GM19328 (cell line): ENCODE measurements at regions not wholly inside any gene's neighbourhood (a gene's known extent, or its start where the extent isn't known, plus 50 kb on each side); places are given as distances from the start of the nearest gene placed in this dataset.

ENCODE experiments used
- ATAC-seq: cut with Tn5 transposase; IDR thresholded peaks from one replicate; pipeline ENCODE4 v1.9.1; 2021; ENCODE audit warnings: mild to moderate bottlenecking, moderate library complexity; ENCODE audit not compliant: unreplicated experiment

DNA sequence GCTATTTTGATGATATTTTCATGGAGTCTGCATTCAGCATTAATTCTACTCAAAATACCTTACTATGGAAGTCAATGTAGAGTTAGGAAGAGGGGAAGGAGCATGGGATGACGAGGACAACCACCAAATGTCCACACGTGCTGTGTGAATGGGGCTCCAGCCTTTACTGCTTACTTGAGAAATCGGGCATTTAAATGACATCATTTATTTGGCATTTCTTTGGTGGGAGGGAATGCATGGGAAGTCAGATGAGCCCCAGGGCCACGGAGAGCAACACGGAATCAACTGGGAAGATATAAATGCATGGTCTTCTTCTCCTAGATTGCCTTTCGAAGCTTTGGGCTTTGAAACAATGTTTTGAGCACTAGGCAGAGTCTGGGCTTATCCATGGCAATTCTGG, 458.5 kb upstream of the KLF4 start:
- no peak for ATAC-seq

DNA sequence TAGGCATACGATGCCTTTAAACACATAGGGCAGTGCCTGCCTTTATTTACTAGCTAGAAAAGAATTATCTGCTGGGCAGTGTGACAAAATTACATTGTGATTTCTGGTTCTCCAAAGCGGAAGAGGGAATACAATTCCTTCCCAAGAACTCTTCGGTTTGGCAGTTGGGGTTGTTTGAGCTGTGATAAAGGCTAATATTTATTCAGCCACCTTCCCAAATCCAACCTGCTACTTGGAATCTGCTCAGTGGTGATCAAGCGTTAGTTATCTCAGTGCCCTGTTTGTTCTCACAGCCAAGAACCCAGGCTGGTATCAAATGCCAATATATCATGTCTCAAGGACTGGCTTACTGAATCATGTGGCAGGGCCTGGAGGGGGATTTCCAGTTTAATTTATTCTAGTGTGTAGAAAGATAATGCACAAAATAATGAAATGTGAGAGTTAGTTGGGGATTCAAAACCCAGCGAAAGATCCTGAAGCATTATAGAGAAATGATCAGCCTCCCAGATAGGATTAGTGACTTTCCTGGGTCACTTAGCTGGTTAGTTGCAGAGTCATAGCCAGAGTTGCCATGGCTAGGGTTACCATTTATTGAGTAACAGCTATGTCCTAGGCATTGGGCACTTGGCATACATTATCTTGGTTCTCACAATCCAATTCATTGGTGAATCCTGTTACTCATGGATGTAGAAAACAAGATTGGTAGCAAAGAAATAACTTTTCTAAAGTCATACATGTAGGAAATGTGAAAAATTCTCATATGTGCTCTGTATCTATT, 457.0 kb upstream of the KLF4 start:
- ATAC-seq = no peak

DNA sequence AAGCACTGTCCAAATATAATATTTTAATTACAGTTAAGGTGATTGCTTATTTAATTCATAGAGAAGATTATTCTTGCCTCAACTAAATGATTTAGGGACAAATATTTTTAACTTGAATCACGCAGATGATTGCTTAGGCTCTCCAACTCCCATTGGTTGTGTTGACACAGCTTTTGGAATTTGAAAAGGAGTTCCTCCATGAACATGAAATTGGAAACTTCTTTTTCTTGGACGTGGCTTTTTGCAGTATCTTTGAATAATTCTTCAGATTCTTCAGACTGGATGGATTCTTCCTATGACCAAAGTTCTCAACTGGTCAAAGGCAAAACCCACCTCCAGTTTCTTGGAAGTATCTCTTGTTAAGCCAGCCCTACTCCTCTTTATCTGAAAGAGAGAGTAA, 456.4 kb upstream of the KLF4 start:
- ATAC-seq = no peak

DNA sequence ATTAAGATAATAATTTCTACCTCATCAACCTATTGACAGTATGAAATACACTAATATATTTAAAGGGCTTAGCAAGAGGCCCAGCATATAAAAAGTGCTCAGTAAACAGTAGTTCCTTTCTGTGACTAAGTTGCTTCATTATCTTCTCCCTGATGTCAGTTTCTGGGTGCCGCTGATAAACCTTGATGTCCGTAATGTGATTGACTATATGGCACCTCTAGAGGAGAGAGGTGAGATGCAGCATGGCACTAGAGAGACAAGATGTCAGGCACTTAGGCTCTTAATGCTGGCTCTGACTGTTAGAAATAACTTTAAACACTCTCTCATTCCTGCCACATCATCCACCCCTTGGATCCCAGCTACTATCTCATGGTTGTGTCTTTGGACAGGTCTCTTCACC, 455.9 kb upstream of the KLF4 start:
- ATAC-seq = no peak

DNA sequence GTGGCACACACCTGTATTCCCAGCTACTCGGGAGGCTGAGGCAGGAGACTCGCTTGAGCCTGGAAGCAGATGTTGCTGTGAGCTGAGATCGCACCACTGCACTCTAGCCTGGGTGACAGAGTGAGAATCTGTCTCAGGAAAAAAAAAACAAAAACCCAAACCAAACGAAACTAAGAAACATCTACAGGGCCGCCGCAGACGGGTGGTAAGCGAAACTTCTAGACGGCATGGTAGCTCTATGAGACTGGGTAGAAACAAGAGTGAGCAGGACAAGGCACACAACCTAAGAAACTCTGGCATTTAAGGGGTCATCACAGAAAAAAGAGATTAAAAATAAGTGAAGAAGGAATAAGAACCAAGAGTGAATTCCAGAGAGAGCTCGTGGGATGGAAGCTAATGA, 454.8 kb upstream of the KLF4 start:
- ATAC-seq = no peak

DNA sequence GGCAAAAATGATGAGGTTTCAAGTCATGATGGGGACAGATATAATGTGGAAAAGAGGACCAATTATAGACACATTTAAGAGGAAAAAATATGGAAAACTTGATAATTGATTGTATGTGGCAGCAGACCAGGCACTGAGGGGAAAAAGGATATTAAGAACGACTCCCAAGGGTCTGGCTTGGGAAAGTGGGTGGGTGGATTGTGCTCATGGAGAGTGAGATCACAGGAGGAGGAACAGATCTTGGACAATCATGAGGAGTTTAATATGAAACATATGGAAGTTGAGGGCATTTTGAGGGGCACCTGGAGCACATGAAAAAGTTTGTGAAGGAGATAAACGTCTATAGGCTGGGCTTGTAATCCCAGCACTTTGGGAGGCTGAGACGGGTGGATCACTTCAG, 454.3 kb upstream of the KLF4 start:
- ATAC-seq = no peak

DNA sequence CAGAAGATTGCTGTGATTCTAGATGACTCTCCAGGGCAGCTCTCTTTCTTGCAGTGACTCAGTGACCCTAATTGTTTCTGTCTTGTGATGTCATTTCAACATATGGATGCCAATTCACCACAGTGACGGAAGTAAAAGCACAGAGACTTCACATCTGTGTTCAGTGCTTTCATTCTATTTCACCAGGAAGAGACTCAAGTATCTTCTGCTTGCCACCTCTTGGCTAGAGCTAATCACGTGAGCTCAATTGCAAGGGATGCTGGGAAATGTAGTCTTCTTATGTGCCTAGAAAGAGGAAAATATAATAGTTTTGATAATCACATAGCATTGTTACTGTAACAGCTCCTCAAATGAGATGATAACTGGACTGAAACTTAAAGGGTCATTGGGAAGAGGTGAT, 453.3 kb upstream of the KLF4 start:
- ATAC-seq = no peak

DNA sequence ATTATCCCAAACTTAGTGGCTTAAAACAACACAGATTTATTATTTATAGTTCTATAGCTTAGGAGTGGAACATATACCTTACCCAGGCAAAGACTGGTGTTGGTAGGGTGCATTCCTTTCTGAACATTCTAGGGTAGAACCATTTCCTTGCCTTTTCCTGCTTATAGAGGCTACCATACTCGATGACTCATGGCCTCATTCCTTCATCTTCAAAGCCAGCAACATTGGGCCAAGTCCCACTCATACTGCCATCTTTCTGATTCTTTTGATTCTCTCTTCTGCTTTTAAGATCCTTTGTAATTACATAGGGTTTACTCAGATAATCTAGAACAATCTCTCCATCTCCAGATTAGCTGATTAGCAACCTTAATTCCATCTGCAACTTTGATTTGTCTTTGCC, 452.7 kb upstream of the KLF4 start:
- ATAC-seq = no peak

DNA sequence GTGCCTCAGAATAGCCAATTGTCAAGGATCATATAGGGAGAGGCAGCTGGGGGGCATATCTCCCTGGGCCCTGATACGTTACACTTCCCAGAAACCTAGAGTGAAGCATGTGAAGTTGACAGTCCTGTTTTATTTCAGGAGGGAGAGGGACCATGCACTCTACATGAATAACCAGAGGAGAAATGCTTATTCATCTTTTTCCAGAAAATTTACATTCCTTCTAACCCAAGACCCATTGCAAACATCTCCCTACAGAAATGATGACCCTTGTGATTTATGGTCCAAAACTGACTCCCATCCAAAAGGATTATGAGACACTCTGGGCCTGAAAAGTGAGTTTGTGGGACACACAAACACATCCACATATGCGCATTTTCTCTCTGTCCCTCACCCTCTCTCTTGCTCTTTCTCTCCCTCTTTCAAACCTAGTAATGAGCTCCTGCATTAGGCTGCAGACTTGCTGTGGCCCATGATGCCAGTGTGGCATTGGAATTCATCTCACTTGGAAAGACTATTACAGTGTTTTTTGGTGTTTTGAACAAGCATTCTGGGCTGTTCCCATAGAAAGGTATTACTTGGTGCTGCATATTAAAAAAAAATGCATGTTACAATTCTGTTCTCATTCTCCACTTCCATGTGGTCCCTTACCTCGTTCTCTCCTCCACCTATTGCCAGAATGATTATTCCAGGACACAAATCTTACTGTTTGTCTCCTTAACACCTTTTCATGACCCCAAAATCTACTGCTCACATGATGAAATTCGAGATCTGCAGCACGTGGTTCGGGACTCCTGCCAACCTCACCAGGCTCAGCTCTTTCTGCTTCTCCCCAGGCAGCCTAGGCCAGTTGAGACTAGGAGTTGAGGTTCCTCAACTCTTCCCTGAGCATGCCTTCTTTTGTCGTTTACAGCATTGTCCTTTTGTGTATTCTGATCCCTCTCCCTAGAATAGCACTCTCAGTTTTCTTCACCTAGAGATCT, 451.3 kb upstream of the KLF4 start:
- no peak for ATAC-seq

DNA sequence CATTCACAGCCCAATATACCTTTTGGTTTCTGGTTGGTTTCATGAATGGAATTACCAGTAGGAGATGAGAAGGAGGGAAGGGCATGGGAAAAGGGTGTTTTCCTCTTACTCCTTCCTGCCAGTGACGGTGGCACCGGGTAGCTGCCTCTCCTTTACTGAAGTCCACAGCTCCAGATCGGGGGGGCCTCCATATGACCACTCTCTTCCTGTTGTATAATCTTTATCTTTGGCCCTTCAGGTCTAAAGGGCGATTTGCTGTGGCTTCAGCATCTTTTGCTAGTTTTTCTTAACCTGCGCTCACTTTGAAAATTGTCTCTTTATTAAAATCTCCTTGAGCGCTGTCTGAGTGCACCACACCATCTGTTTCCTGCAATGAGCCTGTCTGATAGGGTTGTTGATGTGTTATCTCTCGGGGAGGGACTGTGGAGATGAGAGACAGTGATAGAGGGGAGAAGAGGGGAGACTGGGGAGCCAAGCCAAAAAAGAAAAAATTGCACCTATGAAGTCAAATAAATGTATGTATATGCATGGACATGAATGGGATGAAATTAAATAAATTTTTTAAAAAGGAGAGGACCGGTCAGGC, 449.3 kb upstream of the KLF4 start:
- no peak for ATAC-seq

DNA sequence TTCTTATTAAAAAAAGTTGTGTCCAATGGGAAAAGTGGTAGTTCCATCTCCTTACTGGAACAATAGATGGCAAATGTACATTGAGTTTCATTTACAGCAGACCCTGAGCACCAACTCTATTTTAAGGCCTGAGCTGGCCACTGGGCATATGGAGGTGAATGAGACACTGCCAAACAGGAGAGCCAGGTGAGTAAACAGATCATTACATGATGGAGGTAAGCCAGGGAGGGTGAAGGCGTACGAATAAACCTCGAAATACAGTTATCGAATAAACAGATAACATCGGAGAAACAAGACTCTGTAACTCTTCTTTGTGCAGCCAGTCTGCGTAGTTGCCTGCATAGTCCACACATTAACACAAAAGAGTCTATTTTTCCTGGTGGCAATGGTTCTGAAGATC, 446.4 kb upstream of the KLF4 start:
- no peak for ATAC-seq

DNA sequence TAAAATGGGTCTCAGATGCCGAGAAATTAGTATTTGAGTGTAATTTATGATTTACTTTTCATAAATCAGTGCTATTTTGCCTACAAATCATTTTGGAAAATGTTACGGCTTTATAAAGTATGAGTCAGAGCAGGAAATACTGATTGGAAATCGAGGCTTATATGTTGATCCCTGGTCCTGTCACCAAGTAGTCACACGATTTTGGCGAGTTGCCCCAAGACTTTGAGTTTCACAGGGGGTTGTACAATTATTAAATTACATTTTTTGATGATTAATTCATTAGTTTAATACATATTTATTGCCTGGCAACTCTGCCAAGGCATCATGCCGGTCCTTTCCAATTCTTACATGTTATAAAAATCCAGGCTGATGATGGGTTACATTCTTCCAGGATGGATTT, 443.9 kb upstream of the KLF4 start:
- no peak for ATAC-seq

DNA sequence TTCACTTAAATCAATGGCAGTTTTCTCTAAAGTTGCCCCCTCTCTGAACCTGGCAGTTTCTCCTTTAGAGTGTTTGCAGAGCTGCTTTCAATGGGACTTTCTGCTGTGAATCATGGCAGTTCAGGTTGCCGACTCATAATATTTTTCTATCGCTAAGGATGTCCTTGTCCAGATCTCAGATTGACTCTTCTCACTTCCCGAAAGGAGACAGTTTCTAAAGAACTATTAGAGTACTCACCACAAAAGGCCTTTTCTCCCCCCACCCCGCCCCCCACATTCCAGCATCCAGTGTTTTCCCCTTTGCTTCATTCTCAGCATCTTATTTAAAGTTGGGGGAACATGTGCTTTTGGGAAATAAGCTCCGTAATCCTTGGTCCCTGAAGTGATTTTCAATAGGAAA, 443.5 kb upstream of the KLF4 start:
- no peak for ATAC-seq

DNA sequence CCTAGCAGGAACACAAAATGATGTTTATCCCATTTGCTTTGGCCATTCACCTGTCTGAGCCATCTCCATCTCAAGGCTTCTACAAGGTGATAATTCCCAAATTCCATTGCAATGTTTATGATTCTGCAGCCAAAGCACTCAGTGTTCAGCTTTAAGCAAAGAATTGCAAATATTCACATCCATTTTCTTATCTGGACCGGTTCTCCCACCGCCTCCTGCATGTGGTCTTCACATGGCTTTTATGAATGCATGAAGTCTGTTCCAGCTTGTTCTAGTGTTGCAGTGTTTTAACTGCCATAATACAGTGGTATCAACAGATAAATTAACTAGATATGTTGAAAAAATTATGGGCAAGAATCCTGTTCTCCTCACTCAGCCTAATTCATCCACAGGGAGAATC, 443.0 kb upstream of the KLF4 start:
- no peak for ATAC-seq

DNA sequence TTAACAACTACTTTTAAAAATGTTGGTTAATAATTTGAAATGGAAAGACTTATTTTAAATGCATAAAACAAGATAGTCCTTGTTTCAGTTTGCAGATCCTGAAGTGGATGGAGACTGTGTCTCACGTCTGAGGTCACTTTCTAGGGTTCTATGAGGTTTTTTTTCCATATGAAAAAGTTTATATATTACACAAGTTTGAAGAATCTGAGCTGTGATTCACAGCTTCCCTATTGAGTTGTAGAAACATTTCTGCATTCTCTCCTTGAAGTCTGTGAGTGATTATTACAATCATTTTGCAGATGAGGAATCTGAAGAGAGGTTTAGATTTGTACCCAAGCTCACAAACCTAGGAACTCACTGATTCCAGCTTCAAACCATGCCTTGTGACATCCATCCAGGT, 442.5 kb upstream of the KLF4 start:
- ATAC-seq = no peak

DNA sequence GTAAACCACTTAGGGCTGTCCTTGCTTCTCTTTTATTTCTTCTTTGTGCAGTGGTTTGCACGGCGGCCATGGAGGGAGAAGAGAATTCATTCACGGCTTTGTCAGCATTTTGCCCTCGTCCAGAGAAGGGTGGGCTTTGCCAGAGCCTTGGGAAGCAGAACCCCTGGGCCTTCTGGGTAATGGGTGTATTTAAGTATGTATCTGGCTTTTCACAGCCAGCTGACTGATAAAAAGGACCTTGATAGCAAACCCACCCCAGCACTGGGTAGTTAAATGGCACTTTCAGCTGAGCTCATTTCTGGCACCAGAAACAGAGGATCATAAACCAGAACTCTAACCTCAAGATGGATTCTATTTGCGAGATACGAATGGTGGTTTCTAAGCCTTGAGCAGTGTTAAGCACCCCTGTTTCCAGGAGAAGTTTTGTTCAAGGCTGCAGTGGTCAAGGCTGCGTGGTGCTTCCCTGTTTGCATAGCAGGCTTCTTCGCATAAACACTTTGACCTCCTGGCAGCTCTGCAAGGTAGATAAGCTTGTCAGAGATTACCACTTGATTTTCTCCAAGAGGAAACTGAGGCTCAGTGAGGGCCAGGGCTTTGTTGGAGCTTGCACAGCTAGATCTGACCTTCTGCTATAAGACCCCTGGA, 441.6 kb upstream of the KLF4 start:
- ATAC-seq = no peak

DNA sequence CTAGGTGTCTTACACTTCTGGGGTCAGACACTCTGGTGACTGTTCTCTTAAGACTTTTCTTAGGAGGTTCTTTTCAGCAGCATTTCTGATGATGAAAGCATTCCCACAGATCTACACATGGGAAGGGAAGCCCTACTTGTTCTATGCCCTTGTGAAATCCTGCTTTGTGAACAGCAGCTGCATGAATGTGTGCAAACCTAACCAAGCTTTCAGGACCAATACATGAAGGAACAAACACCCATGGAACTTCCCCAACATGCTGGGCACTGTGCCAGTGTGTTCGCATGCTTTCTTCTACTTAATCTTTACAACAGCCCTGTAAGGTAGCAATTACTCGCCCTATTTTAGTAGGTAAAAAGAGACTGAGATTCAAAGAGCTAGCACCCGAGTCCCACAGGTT, 439.9 kb upstream of the KLF4 start:
- ATAC-seq = no peak

DNA sequence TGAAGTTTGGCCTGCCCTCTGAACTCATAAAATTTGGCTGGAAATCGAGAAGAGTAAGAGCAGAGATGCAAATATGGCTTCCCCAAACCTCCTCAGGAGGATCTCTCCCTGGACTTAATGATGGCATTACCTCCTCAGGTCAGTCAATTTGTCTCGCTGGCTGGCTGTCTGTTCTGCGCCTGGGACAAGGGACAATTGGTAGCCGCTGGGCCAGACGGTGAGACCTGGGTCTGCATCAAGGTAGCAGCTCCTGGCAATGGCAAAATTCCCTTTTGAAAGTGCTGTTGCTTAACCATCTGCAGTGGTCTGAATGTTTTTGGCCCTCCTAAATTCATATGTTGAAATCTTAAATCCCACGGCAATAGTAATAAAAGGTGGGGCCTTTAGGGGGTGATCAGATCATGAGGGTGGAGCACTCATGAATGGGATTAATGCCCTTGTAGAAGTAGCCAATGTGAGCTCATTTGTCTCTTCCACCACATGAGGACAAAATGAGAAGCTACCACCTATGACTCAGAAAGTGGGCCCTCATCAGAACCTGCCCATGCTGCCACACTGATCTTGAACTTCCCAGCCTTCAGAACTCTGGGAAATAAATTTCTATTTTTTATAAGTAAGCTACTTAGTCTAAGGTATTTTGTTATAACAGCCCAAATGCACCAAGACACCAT, 439.3 kb upstream of the KLF4 start:
- no peak for ATAC-seq

DNA sequence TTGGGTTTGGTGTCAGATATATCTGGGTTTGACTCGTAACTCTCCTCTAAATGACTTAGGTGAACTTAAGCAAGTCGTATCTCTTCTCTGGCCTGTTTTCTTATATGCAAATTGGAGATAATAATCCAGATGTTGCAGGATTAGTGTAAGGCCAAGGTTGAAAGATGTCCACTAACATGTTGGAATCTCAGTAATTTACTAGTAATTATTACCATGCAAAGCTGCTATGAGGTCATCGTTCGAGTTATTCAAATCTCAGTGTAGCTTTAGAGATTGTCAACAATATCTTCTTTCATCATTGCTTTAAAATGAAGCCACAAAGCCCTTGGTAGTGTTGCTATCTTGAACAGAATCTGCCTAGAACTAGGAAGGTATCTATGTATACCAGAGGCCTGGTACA, 437.7 kb upstream of the KLF4 start:
- no peak for ATAC-seq

DNA sequence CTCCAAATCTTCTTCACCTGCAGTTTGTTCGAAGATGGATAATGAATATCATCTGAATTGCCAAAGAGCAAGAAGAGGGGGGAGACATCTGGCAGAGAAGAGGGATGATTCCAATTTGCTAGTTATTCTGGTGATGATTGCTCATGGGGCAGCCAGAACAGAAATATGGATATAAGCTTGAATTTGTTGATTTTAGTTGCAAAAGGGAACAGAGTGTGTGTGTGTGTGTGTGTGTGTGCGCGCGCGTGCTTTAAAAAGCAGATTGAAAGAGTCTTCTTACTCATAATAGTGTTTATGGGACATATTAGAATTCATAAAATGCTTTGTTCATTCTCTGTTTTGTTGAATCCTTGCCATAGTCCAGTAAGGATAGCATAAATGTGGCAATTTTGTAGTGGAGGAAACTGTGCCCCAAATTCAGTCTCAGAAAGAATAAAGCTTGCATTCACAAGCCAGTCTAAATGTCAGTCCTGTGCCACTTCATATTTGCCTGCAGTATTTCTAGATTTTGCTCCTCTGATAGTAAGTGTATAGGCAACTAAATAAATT, 436.3 kb upstream of the KLF4 start:
- no peak for ATAC-seq

DNA sequence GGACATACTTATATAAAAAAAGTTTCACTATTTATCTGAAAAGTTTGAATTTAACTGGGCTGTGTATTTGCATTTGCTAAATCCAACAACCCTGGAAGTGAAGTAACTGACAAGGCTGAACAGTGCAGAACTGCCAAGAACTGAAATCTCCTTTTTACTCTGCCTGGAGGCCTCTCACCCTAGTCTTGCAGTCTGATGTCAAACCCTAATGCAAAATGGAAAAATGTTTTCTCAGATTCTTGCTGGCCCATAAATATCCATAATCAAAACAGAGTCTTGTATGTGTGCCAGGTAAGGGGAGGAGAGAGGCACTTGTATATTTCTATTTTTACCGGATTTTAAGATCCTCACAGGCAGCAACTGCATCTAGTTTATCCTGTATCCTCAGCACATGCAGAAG, 432.7 kb upstream of the KLF4 start:
- no peak for ATAC-seq
